Omental fat pad (tissue), 3 donors: ENCODE measurements at regions not wholly inside any gene's neighbourhood (a gene's known extent, or its start where the extent isn't known, plus 50 kb on each side); places are given as distances from the start of the nearest gene placed in this dataset.
A peak's percentile ranks its signal among the peaks of the same experiment; 100 is the strongest.

Source experiments
- ATAC-seq: fragments of 150-250 bp; one replicate; pipeline ENCODE4 v1.9.1; 2016; ENCODE audit warnings: mild to moderate bottlenecking, moderate library complexity; ENCODE audit not compliant: low FRiP score
- DNase-seq: peaks from one replicate; pipeline ENCODE4 v3.0.0-alpha.2; 2019; ENCODE audit warnings: low spot score
- CTCF ChIP-seq, 3 donors: fragments of 450-650 bp; IDR thresholded peaks; one replicate each; pipeline ENCODE4 v1.5.1; 2016 to 2017; ENCODE audit warnings: antibody characterized with exemption in 3 of 3, mild to moderate bottlenecking in 3 of 3, moderate library complexity in 2 of 3

GRCh38 chr5:145362266-145362665 lies 472.9 kb downstream of the PRELID2 start:
- peak; percentile 80 for ATAC-seq
- TF ChIP-seq CTCF (IDR thresholded peaks at IDR 0.05), result no peak
- DNase-seq, result no peak

GRCh38 chr5:145360936-145361335 lies 474.2 kb downstream of the PRELID2 start:
- ATAC-seq (no peak), DNase-seq (no peak)
- TF ChIP-seq CTCF (IDR thresholded peaks at IDR 0.05), result no peak

GRCh38 chr5:145350513-145350912 lies 484.6 kb downstream of the PRELID2 start:
- ATAC-seq, result no peak
- no peak for DNase-seq
- TF ChIP-seq CTCF (IDR thresholded peaks at IDR 0.05), result no peak

GRCh38 chr5:145347026-145347616 lies 488.0 kb downstream of the PRELID2 start:
- no peak for ATAC-seq
- no peak for DNase-seq
- TF ChIP-seq CTCF (IDR thresholded peaks at IDR 0.05), result no peak

GRCh38 chr5:145345511-145346287 lies 489.4 kb downstream of the PRELID2 start:
- ATAC-seq, result no peak
- TF ChIP-seq CTCF (IDR thresholded peaks at IDR 0.05), result no peak

GRCh38 chr5:145341842-145342241 lies 493.3 kb downstream of the PRELID2 start:
- TF ChIP-seq CTCF (IDR thresholded peaks at IDR 0.05), result no peak
- no peak for ATAC-seq

More at GRCh38 chr5:145345511-145346287, 489.4 kb downstream of the PRELID2 start:
- no peak for DNase-seq

GRCh38 chr5:145340099-145340498 lies 495.0 kb downstream of the PRELID2 start:
- no peak for DNase-seq
- no peak for TF ChIP-seq CTCF (IDR thresholded peaks at IDR 0.05)
- no peak for ATAC-seq

More at GRCh38 chr5:145341842-145342241, 493.3 kb downstream of the PRELID2 start:
- DNase-seq, result no peak
